ENCODE measurements at regions not wholly inside any gene's neighbourhood (a gene's known extent, or its start where the extent isn't known, plus 50 kb on each side); places are given as distances from the start of the nearest gene placed in this dataset.
"Not testable (repeated sequence)": the region's sequence is repeated elsewhere in the genome, so short reads cannot be mapped to it uniquely, and the experiment has no call there.

DNA sequence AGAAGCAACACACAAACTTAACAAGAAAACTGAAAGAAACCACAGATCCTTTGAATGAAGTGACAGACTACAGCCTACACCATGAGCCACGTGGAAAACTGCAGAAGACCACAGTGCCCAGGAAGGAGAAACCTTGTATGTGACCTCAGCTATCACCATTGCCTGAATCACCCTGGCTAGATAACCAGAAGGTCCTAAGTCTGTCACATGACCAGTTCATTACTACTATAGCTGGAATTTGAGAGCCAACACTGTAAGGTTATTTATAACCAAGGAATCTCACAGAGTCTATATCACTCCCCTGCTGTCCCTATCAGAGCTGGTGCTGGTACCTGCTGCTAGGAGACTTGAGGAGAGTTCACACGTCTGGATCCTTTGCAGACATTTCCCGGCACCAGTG, 90.3 kb upstream of the FBXL17 start:
- H3K4me1 ChIP-seq (ENCODE audit: control insufficient read depth, insufficient read depth, low read length): no peaks in the 10 kb centered on the region
- H3K36me3 ChIP-seq (ENCODE audit: control insufficient read depth, insufficient read depth, low read length): no peaks in the 10 kb centered on the region
- no peak overlapping the region for H3K4me3 ChIP-seq (ENCODE audit: low read depth, low read length)
- H3K9me3 ChIP-seq (ENCODE audit: control insufficient read depth, insufficient read depth, low read length): peaks cover 3% of the 10 kb centered on the region
- no peaks in the 10 kb centered on the region for H3K27me3 ChIP-seq (ENCODE audit: control insufficient read depth, insufficient read depth, low read length)
- no peak overlapping the region for H3K9ac ChIP-seq (ENCODE audit: low read depth, low read length)

DNA sequence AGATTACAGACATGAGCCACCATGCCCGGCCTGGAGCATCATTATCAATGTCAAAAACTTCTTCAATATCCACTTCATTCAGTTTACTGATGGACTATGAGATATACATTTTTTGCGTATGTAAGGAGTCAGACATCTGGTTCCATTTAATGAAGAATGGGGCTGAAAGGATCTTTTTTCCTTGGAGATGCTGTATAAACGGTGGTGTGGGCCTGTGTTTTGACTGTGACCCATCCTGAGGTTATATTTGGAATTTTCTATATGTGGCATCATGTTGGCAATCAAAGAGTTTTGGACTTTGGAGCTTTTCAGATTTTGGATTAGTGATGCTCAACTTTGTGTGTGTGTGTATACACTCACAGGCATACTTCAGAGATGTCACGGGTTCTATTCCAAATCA, 85.7 kb upstream of the FBXL17 start:
- Histone ChIP-seq H3K9me3 (ENCODE audit: control insufficient read depth, insufficient read depth, low read length) (no peaks in the 10 kb centered on the region), H3K4me3 (ENCODE audit: low read depth, low read length) (no peak overlapping the region), H3K9ac (ENCODE audit: low read depth, low read length) (no peak overlapping the region), H3K27me3 (ENCODE audit: control insufficient read depth, insufficient read depth, low read length) (no peaks in the 10 kb centered on the region), H3K4me1 (ENCODE audit: control insufficient read depth, insufficient read depth, low read length) (no peaks in the 10 kb centered on the region), H3K36me3 (ENCODE audit: control insufficient read depth, insufficient read depth, low read length) (no peaks in the 10 kb centered on the region)

DNA sequence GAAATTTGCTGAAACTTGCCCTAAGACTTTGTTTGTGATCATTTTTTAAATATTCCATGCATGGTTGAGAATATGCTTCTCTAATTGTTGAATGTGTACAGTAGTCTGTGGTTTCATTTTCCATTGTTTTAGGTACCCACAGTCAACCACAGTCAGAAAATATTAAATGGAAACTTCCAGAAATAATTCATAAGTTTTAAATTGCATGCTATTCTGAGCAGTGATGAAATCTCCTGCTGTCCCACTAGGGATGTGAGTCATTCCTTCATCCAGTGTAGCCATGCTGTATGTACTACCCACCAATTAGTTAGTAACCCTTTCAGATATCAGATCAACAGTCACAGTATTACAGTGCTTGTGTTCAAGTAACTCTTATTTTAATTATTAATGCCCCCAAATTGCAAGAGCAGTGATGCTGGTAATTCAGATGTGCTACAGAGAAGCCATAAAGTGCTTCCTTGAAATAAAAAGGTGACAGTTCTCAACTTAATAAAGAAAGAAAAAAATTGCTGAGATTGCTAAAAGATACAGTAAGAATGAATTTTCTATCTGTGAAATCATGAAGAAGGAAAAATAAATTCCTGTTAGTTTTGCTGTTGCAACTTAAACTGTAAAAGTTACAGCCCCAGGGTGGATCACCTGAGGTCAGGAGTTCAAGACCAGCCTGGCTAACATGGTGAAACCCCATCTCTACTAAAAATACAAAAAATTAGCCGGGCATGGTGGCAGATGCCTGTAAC, 79.9 kb upstream of the FBXL17 start:
- no peaks in the 10 kb centered on the region for H3K36me3 ChIP-seq (ENCODE audit: control insufficient read depth, insufficient read depth, low read length)
- no peaks in the 10 kb centered on the region for H3K27me3 ChIP-seq (ENCODE audit: control insufficient read depth, insufficient read depth, low read length)
- H3K4me3 ChIP-seq (ENCODE audit: low read depth, low read length): no peak overlapping the region
- H3K9me3 ChIP-seq (ENCODE audit: control insufficient read depth, insufficient read depth, low read length): no peaks in the 10 kb centered on the region
- H3K4me1 ChIP-seq (ENCODE audit: control insufficient read depth, insufficient read depth, low read length): no peaks in the 10 kb centered on the region
- H3K9ac ChIP-seq (ENCODE audit: low read depth, low read length): no peak overlapping the region

DNA sequence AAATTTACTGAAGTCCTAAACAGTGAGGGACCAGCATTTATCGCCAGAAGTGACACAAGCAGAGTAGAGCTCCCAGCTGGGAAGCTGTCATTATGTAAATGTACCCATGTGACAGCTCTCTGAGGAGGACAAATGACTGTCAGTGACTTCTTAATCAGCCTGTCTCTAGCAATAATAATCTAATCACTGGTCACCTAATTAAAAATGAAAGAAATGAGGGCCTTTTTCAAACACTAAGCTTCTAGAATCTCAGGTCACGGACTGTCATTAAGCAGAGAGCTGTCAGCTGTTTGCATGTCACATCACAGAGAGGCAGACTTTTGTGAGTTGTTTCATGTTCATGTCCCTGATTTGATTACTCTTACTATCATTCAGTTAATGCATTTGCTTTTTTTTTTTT, 77.9 kb upstream of the FBXL17 start:
- H3K4me1 ChIP-seq (ENCODE audit: control insufficient read depth, insufficient read depth, low read length): no peaks in the 10 kb centered on the region
- no peaks in the 10 kb centered on the region for H3K27me3 ChIP-seq (ENCODE audit: control insufficient read depth, insufficient read depth, low read length)
- no peaks in the 10 kb centered on the region for H3K36me3 ChIP-seq (ENCODE audit: control insufficient read depth, insufficient read depth, low read length)
- no peak overlapping the region for H3K4me3 ChIP-seq (ENCODE audit: low read depth, low read length)
- no peaks in the 10 kb centered on the region for H3K9me3 ChIP-seq (ENCODE audit: control insufficient read depth, insufficient read depth, low read length)
- H3K9ac ChIP-seq (ENCODE audit: low read depth, low read length): no peak overlapping the region

DNA sequence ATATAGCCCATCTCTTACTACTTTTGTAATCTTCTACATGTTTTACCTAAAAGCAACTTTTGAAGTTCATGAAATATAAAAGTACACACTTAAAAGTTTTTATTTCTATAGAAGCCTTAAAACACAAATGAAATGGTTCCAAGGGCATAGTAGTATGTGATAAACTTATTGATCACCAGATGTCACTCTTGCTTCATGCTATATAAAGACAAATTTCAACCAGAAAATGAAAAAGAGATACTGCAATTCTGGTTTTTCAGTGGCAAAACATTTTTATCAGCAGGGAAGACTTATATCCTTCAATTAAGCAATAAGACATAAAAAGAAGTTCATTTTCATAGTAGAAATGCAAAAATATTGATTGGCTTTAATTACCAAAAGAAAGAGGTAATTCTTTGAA, 69.4 kb upstream of the FBXL17 start:
- H3K36me3 ChIP-seq (ENCODE audit: control insufficient read depth, insufficient read depth, low read length): no peaks in the 10 kb centered on the region
- no peaks in the 10 kb centered on the region for H3K9me3 ChIP-seq (ENCODE audit: control insufficient read depth, insufficient read depth, low read length)
- H3K27me3 ChIP-seq (ENCODE audit: control insufficient read depth, insufficient read depth, low read length): no peaks in the 10 kb centered on the region
- H3K4me3 ChIP-seq (ENCODE audit: low read depth, low read length): no peak overlapping the region
- H3K9ac ChIP-seq (ENCODE audit: low read depth, low read length): no peak overlapping the region
- no peaks in the 10 kb centered on the region for H3K4me1 ChIP-seq (ENCODE audit: control insufficient read depth, insufficient read depth, low read length)

DNA sequence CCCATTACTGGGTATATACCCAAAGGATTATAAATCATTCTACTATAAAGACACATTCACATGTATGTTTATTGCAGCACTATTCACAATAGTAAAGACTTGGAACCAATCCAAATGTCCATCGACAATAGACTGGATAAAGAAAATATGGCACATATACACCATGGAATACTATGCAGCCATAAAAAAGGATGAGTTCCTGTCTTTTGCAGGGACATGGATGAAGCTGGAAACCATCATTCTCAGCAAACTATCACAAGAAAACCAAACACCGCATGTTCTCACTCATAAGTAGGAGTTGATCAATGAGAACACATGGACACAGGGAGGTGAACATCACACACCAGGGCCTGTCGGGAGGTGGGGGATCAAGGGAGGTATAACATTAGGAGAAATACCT, 62.2 kb upstream of the FBXL17 start:
- not testable (repeated sequence) for H3K36me3 ChIP-seq (ENCODE audit: control insufficient read depth, insufficient read depth, low read length); H3K4me3 ChIP-seq (ENCODE audit: low read depth, low read length); H3K9ac ChIP-seq (ENCODE audit: low read depth, low read length); H3K4me1 ChIP-seq (ENCODE audit: control insufficient read depth, insufficient read depth, low read length); H3K27me3 ChIP-seq (ENCODE audit: control insufficient read depth, insufficient read depth, low read length); H3K9me3 ChIP-seq (ENCODE audit: control insufficient read depth, insufficient read depth, low read length)

DNA sequence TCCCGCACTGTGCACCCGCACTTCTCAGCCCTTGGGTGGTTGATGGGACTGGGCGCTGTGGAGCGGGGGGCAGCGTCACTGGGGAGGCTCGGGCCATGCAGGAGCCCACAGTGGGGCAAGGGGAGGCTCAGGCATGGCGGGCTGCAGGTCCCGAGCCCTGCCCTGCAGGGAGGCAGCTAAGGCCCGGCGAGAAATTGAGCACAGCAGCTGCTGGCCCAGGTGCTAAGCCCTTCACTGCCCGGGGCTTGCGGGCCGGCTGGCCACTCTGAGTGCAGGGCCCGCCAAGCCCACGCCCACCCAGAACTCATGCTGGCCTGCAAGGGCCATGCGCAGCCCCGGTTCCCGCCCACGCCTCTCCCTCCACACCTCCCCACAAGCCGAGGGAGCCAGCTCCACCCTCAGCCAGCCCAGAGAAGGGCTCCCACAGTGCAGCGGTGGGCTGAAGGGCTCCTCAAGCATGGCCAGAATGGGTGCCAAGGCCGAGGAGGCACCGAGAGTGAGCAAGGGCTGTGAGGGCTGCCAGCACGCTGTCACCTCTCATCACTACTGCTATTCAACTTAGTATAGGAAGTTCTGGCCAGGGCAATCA, 60.3 kb upstream of the FBXL17 start:
- H3K9me3 ChIP-seq (ENCODE audit: control insufficient read depth, insufficient read depth, low read length); H3K4me3 ChIP-seq (ENCODE audit: low read depth, low read length); H3K36me3 ChIP-seq (ENCODE audit: control insufficient read depth, insufficient read depth, low read length); H3K9ac ChIP-seq (ENCODE audit: low read depth, low read length); H3K4me1 ChIP-seq (ENCODE audit: control insufficient read depth, insufficient read depth, low read length); H3K27me3 ChIP-seq (ENCODE audit: control insufficient read depth, insufficient read depth, low read length): not testable (repeated sequence)

DNA sequence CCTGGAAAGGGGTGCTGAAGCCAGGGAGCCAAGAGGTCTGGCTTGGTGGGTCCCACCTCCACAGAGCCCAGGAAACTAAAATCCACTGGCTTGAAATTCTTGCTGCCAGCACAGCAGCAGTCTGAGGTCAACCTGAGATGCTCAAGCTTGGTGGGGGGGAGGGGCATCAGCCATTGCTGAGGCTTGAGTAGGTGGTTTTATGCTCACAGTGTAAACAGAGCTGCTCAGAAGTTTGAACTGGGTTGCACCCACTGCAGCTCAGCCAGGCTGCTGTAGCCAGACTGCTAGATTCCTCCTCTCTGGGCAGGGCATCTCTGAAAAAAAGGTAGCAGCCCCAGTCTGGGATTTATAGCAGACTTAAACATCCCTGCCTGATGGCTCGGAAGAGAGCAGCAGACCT, 55.5 kb upstream of the FBXL17 start:
- Histone ChIP-seq H3K36me3 (ENCODE audit: control insufficient read depth, insufficient read depth, low read length) (no peaks in the 10 kb centered on the region), H3K4me3 (ENCODE audit: low read depth, low read length) (no peak overlapping the region), H3K4me1 (ENCODE audit: control insufficient read depth, insufficient read depth, low read length) (no peaks in the 10 kb centered on the region), H3K9me3 (ENCODE audit: control insufficient read depth, insufficient read depth, low read length) (no peaks in the 10 kb centered on the region), H3K27me3 (ENCODE audit: control insufficient read depth, insufficient read depth, low read length) (no peaks in the 10 kb centered on the region), H3K9ac (ENCODE audit: low read depth, low read length) (no peak overlapping the region)

DNA sequence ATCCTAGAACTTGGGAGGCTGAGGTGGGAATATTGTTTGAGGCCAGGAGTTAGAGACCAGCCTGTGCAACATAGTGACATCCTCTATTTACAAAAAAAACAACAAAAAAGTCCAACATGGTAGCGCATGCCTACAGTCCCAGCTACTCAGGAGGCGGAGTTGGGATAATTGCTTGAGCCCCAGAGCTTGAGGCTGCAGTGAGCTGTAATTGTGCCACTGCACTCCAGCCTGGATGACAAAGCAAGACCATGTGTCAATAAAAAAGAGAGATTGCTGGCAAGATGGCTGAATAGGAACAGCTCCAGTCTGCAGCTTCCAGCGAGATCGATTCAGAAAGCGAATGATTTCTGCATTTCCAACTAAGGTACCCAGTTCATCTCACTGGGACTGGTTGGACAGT, 54.8 kb upstream of the FBXL17 start:
- no peaks in the 10 kb centered on the region for H3K4me1 ChIP-seq (ENCODE audit: control insufficient read depth, insufficient read depth, low read length)
- H3K36me3 ChIP-seq (ENCODE audit: control insufficient read depth, insufficient read depth, low read length): no peaks in the 10 kb centered on the region
- H3K9me3 ChIP-seq (ENCODE audit: control insufficient read depth, insufficient read depth, low read length): no peaks in the 10 kb centered on the region
- H3K9ac ChIP-seq (ENCODE audit: low read depth, low read length): no peak overlapping the region
- H3K27me3 ChIP-seq (ENCODE audit: control insufficient read depth, insufficient read depth, low read length): no peaks in the 10 kb centered on the region
- H3K4me3 ChIP-seq (ENCODE audit: low read depth, low read length): no peak overlapping the region

DNA sequence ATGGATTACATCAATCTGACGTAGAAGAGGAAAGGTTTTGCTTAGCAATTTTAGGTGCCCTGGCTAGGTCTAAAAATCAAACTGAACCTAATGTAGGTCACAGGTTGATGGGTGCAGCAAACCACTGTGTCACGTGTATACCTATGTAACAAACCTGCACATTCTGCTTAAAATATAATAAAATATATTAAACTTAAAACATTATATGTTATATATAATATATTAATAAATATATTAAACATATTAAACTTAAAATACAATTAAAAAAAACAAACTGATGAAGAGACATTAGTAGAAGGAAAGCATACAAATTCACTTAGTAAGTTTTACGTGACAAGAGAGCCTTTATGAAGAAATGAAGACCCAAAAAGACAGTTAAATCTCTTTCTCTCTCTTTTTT, 51.7 kb upstream of the FBXL17 start:
- no peak overlapping the region for H3K4me3 ChIP-seq (ENCODE audit: low read depth, low read length)
- H3K36me3 ChIP-seq (ENCODE audit: control insufficient read depth, insufficient read depth, low read length): no peaks in the 10 kb centered on the region
- H3K9ac ChIP-seq (ENCODE audit: low read depth, low read length): no peak overlapping the region
- no peaks in the 10 kb centered on the region for H3K4me1 ChIP-seq (ENCODE audit: control insufficient read depth, insufficient read depth, low read length)
- H3K9me3 ChIP-seq (ENCODE audit: control insufficient read depth, insufficient read depth, low read length): no peaks in the 10 kb centered on the region
- H3K27me3 ChIP-seq (ENCODE audit: control insufficient read depth, insufficient read depth, low read length): no peaks in the 10 kb centered on the region

DNA sequence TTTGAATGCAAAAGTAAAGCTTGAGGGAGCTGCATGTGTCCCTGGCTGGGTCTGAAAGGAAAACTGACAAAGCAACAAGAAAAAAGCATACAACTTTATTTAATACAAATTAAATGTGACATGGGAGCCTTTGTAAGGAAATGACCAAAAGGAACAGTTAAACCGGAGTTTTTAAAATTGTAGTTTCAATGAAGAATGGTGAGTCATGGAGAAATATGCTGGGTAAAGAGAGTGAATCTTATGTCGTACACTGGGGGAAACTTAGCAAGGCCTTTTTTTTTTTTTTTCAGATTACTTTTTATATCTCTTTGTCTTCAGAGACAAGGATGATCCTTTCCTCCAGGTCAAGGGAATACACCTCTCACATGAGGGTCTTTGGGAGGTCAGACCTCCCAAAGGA, 50.1 kb upstream of the FBXL17 start:
- H3K9ac ChIP-seq (ENCODE audit: low read depth, low read length): no peak overlapping the region
- no peaks in the 10 kb centered on the region for H3K36me3 ChIP-seq (ENCODE audit: control insufficient read depth, insufficient read depth, low read length)
- H3K27me3 ChIP-seq (ENCODE audit: control insufficient read depth, insufficient read depth, low read length): no peaks in the 10 kb centered on the region

More for the DNA sequence above, 50.1 kb upstream of the FBXL17 start:
- no peaks in the 10 kb centered on the region for H3K9me3 ChIP-seq (ENCODE audit: control insufficient read depth, insufficient read depth, low read length)
- H3K4me3 ChIP-seq (ENCODE audit: low read depth, low read length): no peak overlapping the region
- no peaks in the 10 kb centered on the region for H3K4me1 ChIP-seq (ENCODE audit: control insufficient read depth, insufficient read depth, low read length)

Measured in iPS-15b (cell line).